ENCODE measurements at regions not wholly inside any gene's neighbourhood (a gene's known extent, or its start where the extent isn't known, plus 50 kb on each side); places are given as distances from the start of the nearest gene placed in this dataset.

GRCh38 chr2:193475038-193475437, 1280.3 kb upstream of the TMEFF2 start:
- no peak for TF ChIP-seq CTCF (IDR thresholded peaks at IDR 0.05)
- TF ChIP-seq POLR2AphosphoS5 (IDR thresholded peaks at IDR 0.05): no peak
- no peak for TF ChIP-seq POLR2A (IDR thresholded peaks at IDR 0.05)
- TF ChIP-seq EP300 (IDR thresholded peaks at IDR 0.05): no peak

Data from suprapubic skin (tissue), 4 donors.